Activated CD4-positive, alpha-beta T cell treated with anti-CD3 and anti-CD28 coated beads, Interleukin-2, amount 10 ng/mL, durations not matched to agents 7 days and 5 days (primary cell): ENCODE measurements at regions not wholly inside any gene's neighbourhood (a gene's known extent, or its start where the extent isn't known, plus 50 kb on each side); places are given as distances from the start of the nearest gene placed in this dataset.
"Not testable (repeated sequence)": the region's sequence is repeated elsewhere in the genome, so short reads cannot be mapped to it uniquely, and the experiment has no call there.

ENCODE experiments used
- CTCF ChIA-PET: fragments of 350-600 bp; sonication (Branson Sonifier 250); formaldehyde crosslinking; loops from one replicate; lab custom pipeline; 2021; ENCODE audit warnings: antibody characterized with exemption; lab: Charles Lee
- POLR2A ChIA-PET: fragments of 350-600 bp; sonication (Branson Sonifier 250); formaldehyde crosslinking; loops from one replicate; lab custom pipeline; 2021; ENCODE audit warnings: antibody characterized with exemption; lab: Charles Lee
- DNase-seq: peaks from one replicate; pipeline ENCODE4 v3.0.0-alpha.2; 2020
- H3K27ac Mint-ChIP-seq: one replicate; pipeline ENCODE4 v1.8.0; 2021; ENCODE audit warnings: mild to moderate bottlenecking, moderate library complexity, mixed read lengths
- H3K27me3 Mint-ChIP-seq: one replicate; pipeline ENCODE4 v1.8.0; 2021; ENCODE audit warnings: mixed read lengths
- H3K36me3 Mint-ChIP-seq: one replicate; pipeline ENCODE4 v1.8.0; 2021; ENCODE audit warnings: low read depth, mixed read lengths
- H3K4me1 Mint-ChIP-seq: one replicate; pipeline ENCODE4 v1.8.0; 2021; ENCODE audit warnings: mixed read lengths
- H3K4me3 Mint-ChIP-seq: one replicate; pipeline ENCODE4 v1.8.0; 2021; ENCODE audit warnings: mild to moderate bottlenecking, moderate library complexity, mixed read lengths
- H3K9me3 Mint-ChIP-seq: one replicate; pipeline ENCODE4 v1.8.0; 2021; ENCODE audit warnings: mixed read lengths

DNA sequence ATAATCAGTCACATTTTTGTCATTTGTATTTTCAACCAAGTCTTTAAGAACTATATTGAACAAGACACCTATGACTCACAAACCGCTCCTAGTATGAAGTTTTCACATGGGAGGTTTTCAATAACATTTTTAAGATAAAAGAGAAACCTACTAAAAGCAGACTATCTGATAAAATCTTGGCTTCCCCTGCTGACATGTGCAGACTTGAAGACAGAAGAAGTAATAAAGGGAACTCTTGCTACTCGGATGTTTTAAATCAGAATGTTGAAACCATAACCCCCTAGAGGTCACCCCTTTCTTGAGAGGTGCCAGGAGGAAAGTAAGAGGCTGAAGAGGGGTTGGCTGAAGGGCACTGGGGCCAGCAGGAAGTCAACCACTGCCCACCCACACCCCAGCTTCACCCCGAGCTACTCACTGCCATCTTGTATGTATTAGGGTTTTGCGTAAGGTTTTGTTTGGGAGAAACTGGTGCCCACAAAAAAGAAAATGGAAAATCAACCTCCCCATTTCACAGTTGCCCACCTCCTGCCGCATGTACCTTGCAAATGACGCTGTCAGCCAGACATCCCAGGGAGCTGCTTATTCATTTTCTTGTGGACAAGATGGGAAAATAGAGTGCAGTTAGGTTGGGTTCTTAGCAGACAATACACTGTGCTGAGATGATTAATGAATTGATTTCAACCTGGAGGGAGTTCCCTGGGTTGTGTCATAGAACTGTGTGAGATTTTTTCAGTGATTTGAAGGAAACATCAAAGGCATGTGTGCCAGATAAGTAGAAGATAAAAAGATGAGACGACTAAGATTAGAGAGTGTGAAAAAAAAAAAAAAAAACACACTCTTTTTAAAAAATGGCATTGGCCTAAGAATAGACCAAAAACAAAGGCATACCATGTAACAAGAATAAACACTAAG is 83.2 kb upstream of the TAB2 start:
- peak overlapping the region; percentile 66 for H3K4me3 Mint-ChIP-seq
- DNase-seq: peak; percentile 39
- CTCF ChIA-PET: interaction anchor here (0.6 to 1.1 kb wide), 3 partner anchors 8 to 1833 kb away, joined by 3 to 4 read pairs (median 3); no protein-coding TSS in a partner anchor
- H3K9me3 Mint-ChIP-seq: peaks cover 44% of the 10 kb centered on the region
- POLR2A ChIA-PET: no interaction called here
- peaks cover 55% of the 10 kb centered on the region for H3K36me3 Mint-ChIP-seq
- peak overlapping the region; percentile 92 for H3K27ac Mint-ChIP-seq
- H3K4me1 Mint-ChIP-seq: peaks cover 55% of the 10 kb centered on the region
- no peaks in the 10 kb centered on the region for H3K27me3 Mint-ChIP-seq

DNA sequence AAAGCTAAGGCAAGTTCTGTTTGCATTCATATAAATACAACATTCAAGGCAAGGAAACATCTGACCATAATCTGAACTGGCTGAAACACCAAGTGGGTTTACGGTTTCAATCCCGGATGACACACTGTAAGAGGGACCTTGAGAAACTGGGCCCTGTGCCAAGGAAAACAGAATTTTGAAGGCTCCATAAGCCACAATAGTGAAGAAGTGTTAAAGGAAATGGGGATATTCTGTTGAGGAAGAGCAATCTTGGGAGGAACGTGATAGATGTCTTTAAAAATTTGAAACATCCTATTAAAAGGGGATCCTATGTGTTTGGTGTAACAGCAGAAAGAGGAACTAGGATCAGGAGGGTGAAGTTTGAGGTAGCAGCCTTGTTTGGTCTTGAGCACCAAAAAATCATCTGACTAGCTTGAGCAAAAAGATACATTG is 82.4 kb upstream of the TAB2 start:
- H3K36me3 Mint-ChIP-seq: peaks cover 62% of the 10 kb centered on the region
- no peaks in the 10 kb centered on the region for H3K27me3 Mint-ChIP-seq
- no peak for DNase-seq
- no peak overlapping the region for H3K4me3 Mint-ChIP-seq
- peaks cover 54% of the 10 kb centered on the region for H3K4me1 Mint-ChIP-seq
- ChIA-PET POLR2A (no interaction called here), CTCF (interaction anchor here (0.8 to 1.4 kb wide), 4 partner anchors 9 to 87 kb away, joined by 3 to 5 read pairs (median 4); no protein-coding TSS in a partner anchor)
- H3K27ac Mint-ChIP-seq: peak overlapping the region; percentile 92
- H3K9me3 Mint-ChIP-seq: peaks cover 51% of the 10 kb centered on the region

DNA sequence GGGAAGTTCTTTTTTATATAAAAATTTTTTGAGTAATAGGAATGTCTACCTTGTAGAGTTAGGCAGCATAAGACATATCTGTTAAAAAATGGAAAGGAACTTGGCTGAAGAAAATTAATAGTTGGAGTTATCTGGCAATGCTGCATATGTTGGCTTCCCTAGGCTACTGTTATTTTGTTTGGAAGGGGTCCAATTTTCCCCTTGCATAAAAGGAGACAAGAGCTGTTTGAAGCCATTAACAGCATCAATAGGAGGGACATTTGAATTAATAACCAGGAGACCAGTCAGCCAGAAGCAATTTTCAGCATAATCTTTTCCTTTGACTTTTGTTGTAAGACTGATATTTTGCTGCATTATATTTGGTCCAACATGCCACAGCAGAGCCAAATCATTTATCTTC is 80.9 kb upstream of the TAB2 start:
- Mint-ChIP-seq H3K4me1 (peaks cover 45% of the 10 kb centered on the region), H3K27me3 (no peaks in the 10 kb centered on the region), H3K36me3 (peaks cover 60% of the 10 kb centered on the region), H3K4me3 (no peak overlapping the region), H3K27ac (no peak overlapping the region), H3K9me3 (peaks cover 54% of the 10 kb centered on the region)
- ChIA-PET CTCF (interaction anchor here (1.0 kb wide), 2 partner anchors 10 to 20 kb away, joined by 3 read pairs; no protein-coding TSS in a partner anchor), POLR2A (no interaction called here)
- no peak for DNase-seq

DNA sequence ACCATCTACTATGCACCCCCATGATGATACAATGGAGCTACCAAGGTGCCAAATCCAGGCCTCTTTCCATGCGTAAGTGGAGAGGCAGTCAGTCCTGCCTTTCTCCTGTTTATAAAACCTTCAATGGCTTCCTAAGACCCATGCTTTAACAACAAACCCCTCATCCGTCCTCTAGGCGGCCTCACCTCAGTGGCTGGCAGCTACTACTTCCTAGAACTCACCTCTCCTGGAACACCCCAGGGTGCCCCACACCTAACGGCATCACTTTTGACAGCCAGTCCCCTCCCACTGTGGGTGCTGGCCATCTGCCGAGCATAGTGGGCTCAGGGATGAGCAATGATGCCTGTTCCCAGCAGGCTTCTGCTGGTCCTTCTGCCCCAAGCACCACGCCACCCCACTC is 80.0 kb upstream of the TAB2 start:
- no peak for DNase-seq
- no peaks in the 10 kb centered on the region for H3K27me3 Mint-ChIP-seq
- peaks cover 57% of the 10 kb centered on the region for H3K36me3 Mint-ChIP-seq
- H3K4me1 Mint-ChIP-seq: peaks cover 37% of the 10 kb centered on the region
- POLR2A ChIA-PET: no interaction called here
- H3K9me3 Mint-ChIP-seq: peaks cover 56% of the 10 kb centered on the region
- CTCF ChIA-PET: interaction anchor here (1.0 to 1.1 kb wide), 3 partner anchors 9 to 209 kb away, joined by 3 to 4 read pairs (median 4); no protein-coding TSS in a partner anchor
- H3K4me3 Mint-ChIP-seq: no peak overlapping the region
- H3K27ac Mint-ChIP-seq: peak overlapping the region; percentile 51

- no peak overlapping the region for H3K27ac Mint-ChIP-seq
- H3K9me3 Mint-ChIP-seq: peaks cover 57% of the 10 kb centered on the region
- H3K4me3 Mint-ChIP-seq: no peak overlapping the region
- no peak for DNase-seq
- peaks cover 24% of the 10 kb centered on the region for H3K4me1 Mint-ChIP-seq
- peaks cover 49% of the 10 kb centered on the region for H3K36me3 Mint-ChIP-seq
- CTCF ChIA-PET: no interaction called here
- POLR2A ChIA-PET: no interaction called here
- H3K27me3 Mint-ChIP-seq: no peaks in the 10 kb centered on the region
Observed at GRCh38 chr6:149239573-149240209, 77.8 kb upstream of the TAB2 start.

DNA sequence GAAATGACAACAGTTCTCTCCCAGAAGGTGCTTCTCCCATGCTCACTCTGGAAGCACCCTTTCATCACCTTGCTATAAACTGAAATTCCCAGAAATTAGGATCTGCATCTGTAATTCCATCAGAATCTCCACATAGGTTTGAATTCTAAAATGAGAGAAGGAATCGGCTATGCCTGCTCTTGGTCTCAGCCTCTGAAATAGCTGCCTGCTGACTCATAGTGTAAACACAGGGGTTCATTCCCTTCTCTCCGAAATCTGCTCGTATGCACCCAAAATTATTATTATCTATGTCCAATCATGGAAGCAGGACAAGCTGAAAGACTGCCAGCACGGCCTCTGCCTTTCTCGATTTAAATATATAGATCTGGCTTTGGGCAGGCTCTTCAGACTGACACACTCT is 74.6 kb upstream of the TAB2 start:
- no peak overlapping the region for H3K4me3 Mint-ChIP-seq
- ChIA-PET CTCF (interaction anchor here (1.0 kb wide), 1 partner anchor 11 kb away, joined by 3 read pairs; no protein-coding TSS in a partner anchor), POLR2A (no interaction called here)
- H3K36me3 Mint-ChIP-seq: peaks cover 34% of the 10 kb centered on the region
- peaks cover 32% of the 10 kb centered on the region for H3K4me1 Mint-ChIP-seq
- no peak overlapping the region for H3K27ac Mint-ChIP-seq
- H3K9me3 Mint-ChIP-seq: peaks cover 40% of the 10 kb centered on the region
- DNase-seq: no peak
- no peaks in the 10 kb centered on the region for H3K27me3 Mint-ChIP-seq

- H3K36me3 Mint-ChIP-seq: peaks cover 22% of the 10 kb centered on the region
- no peak overlapping the region for H3K27ac Mint-ChIP-seq
- no peak for DNase-seq
- POLR2A ChIA-PET: no interaction called here
- H3K4me3 Mint-ChIP-seq: no peak overlapping the region
- peaks cover 38% of the 10 kb centered on the region for H3K4me1 Mint-ChIP-seq
- CTCF ChIA-PET: no interaction called here
- H3K9me3 Mint-ChIP-seq: peaks cover 32% of the 10 kb centered on the region
- H3K27me3 Mint-ChIP-seq: no peaks in the 10 kb centered on the region
Observed at GRCh38 chr6:149244105-149244504, 73.4 kb upstream of the TAB2 start.

GRCh38 chr6:149246691-149247384 is 70.7 kb upstream of the TAB2 start:
- peaks cover 25% of the 10 kb centered on the region for H3K9me3 Mint-ChIP-seq
- peaks cover 7% of the 10 kb centered on the region for H3K36me3 Mint-ChIP-seq
- POLR2A ChIA-PET: no interaction called here
- H3K27me3 Mint-ChIP-seq: no peaks in the 10 kb centered on the region
- DNase-seq: no peak
- H3K4me3 Mint-ChIP-seq: no peak overlapping the region
- CTCF ChIA-PET: interaction anchor here (1.1 to 3.4 kb wide), 7 partner anchors 10 to 79 kb away, joined by 3 to 11 read pairs (median 4); no protein-coding TSS in a partner anchor
- H3K4me1 Mint-ChIP-seq: peaks cover 47% of the 10 kb centered on the region
- peak overlapping the region; percentile 80 for H3K27ac Mint-ChIP-seq

DNA sequence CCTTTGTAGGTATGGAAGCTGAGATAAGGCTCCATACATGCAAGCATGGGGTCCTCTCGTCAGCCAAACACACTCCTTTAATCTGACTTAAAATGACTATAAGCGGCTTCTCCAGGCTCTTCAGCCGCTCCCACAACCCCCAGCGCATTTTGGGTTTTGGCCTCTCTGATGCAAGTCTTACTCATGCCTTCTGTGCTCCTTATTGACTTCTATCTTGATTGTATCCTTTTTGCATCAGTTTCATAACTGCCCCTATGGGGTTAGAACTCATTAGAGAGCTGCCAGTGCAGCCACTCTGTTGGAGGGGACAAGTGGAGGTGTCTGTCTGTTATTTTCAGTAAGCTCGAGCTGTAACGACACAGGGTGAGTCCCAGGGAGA is 70.1 kb upstream of the TAB2 start:
- H3K9me3 Mint-ChIP-seq: peaks cover 23% of the 10 kb centered on the region
- CTCF ChIA-PET: interaction anchor here (1.1 to 3.4 kb wide), 5 partner anchors 14 to 80 kb away, joined by 3 to 11 read pairs (median 4); no protein-coding TSS in a partner anchor
- POLR2A ChIA-PET: no interaction called here

DNA sequence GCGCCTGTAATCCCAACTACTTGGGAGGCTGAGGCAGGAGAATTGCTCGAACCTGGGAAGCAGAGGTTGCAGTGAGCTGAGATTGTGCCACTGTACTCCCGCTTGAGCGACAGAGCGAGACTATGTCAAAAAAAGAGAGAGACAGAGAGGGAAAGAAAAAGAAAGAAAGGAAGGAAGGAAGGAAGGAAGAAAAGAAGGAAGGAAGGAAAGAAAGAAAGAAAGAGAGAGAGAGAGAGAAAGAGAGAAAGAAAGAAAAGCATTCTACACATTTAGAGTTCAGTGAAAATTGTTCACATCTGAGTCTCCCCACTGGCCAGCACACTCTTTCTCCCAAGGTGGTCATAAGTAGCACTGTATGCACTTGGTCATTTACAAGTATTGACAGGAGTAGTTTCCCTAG is 69.2 kb upstream of the TAB2 start:
- H3K36me3 Mint-ChIP-seq, POLR2A ChIA-PET, H3K4me3 Mint-ChIP-seq, CTCF ChIA-PET, DNase-seq, H3K27me3 Mint-ChIP-seq: not testable (repeated sequence)
- Mint-ChIP-seq H3K4me1 (peaks cover 47% of the 10 kb centered on the region), H3K27ac (peak overlapping the region; percentile 54), H3K9me3 (peaks cover 25% of the 10 kb centered on the region)

More for the DNA sequence above, 70.1 kb upstream of the TAB2 start:
- Mint-ChIP-seq H3K4me3 (no peak overlapping the region), H3K4me1 (peaks cover 47% of the 10 kb centered on the region), H3K36me3 (peaks cover 7% of the 10 kb centered on the region), H3K27ac (no peak overlapping the region), H3K27me3 (no peaks in the 10 kb centered on the region)
- DNase-seq: no peak

DNA sequence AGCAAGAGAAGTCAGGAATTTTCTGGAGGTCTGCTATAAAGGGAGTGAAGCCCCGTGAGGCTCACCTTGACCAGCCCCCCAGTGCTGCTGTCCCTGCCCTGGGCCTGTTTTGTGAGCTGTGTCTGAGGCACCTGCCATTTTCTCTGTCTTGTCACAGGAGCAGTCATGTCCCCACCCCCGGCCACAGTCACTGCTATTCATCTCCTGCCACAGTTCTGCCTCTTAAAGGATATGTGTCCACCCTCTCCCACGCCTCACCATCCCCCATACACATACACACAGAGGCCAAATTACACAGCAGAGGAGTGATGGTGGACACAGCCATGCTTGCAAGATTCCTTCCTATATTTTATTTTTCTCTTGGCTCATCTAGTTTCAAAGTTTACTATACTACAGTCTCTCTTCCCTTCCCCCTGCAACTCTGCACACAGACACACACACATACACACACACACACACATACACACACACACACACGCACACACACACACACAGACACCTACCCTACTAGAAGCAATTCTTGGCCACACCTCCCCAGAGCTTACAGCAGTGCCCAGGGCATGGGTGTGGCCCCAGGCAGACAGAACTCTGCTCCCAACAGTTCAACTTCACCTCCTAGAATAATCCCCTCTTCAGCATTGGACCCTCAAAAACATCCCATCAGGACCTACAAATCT is 68.7 kb upstream of the TAB2 start:
- no peaks in the 10 kb centered on the region for H3K27me3 Mint-ChIP-seq
- H3K4me1 Mint-ChIP-seq: peaks cover 41% of the 10 kb centered on the region
- DNase-seq: no peak
- peaks cover 23% of the 10 kb centered on the region for H3K9me3 Mint-ChIP-seq
- ChIA-PET POLR2A (no interaction called here), CTCF (interaction anchor here (1.4 kb wide), 1 partner anchor 21 kb away, joined by 3 read pairs; no protein-coding TSS in a partner anchor)
- no peak overlapping the region for H3K27ac Mint-ChIP-seq
- H3K4me3 Mint-ChIP-seq: no peak overlapping the region
- peaks cover 3% of the 10 kb centered on the region for H3K36me3 Mint-ChIP-seq
